GM23248 (cell line): ENCODE measurements at regions not wholly inside any gene's neighbourhood (a gene's known extent, or its start where the extent isn't known, plus 50 kb on each side); places are given as distances from the start of the nearest gene placed in this dataset.

Experiments used
- DNase-seq: peaks from one replicate; pipeline ENCODE4 v3.0.0-alpha.2; 2015
- H2AFZ ChIP-seq: fragments of 200-600 bp; sonication (generic); 2 replicates; pipeline ENCODE4 v1.6.1; 2016; ENCODE audit warnings: antibody characterized with exemption
- H3F3A ChIP-seq: fragments of 200-600 bp; sonication (generic); 2 replicates; pipeline ENCODE4 v1.6.1; 2016; ENCODE audit warnings: mild to moderate bottlenecking, antibody characterized with exemption, mixed run types; ENCODE audit not compliant: insufficient read depth
- H3K27ac ChIP-seq: fragments of 200-600 bp; sonication (generic); 2 replicates; pipeline ENCODE4 v1.5.1; 2016; ENCODE audit warnings: mild to moderate bottlenecking
- H3K27me3 ChIP-seq: fragments of 200-600 bp; sonication (generic); replicated peaks from 2 replicates; pipeline ENCODE4 v1.6.1; 2016; ENCODE audit warnings: mild to moderate bottlenecking; ENCODE audit not compliant: insufficient read depth
- H3K36me3 ChIP-seq: fragments of 200-600 bp; sonication (generic); 2 replicates; pipeline ENCODE4 v1.6.1; 2016; ENCODE audit warnings: low read depth, mild to moderate bottlenecking
- H3K4me1 ChIP-seq: fragments of 200-600 bp; sonication (generic); 2 replicates; pipeline ENCODE4 v1.6.1; 2016; ENCODE audit warnings: mild to moderate bottlenecking; ENCODE audit not compliant: insufficient read depth
- H3K4me2 ChIP-seq: fragments of 200-600 bp; sonication (generic); one replicate; pipeline ENCODE4 v1.6.1; 2016; ENCODE audit warnings: mild to moderate bottlenecking; ENCODE audit not compliant: unreplicated experiment
- H3K4me3 ChIP-seq: fragments of 200-600 bp; sonication (generic); 2 replicates; pipeline ENCODE4 v1.5.1; 2016; ENCODE audit warnings: mild to moderate bottlenecking
- H3K79me2 ChIP-seq: fragments of 200-600 bp; sonication (generic); 2 replicates; pipeline ENCODE4 v1.6.1; 2016; ENCODE audit warnings: mild to moderate bottlenecking; ENCODE audit not compliant: insufficient read depth
- H3K9ac ChIP-seq: fragments of 200-600 bp; sonication (generic); 2 replicates; pipeline ENCODE4 v1.6.1; 2016; ENCODE audit warnings: mild to moderate bottlenecking
- H3K9me2 ChIP-seq: fragments of 200-600 bp; sonication (generic); 2 replicates; pipeline ENCODE4 v1.6.1; 2016; ENCODE audit warnings: mixed run types, mild to moderate bottlenecking, moderate library complexity; ENCODE audit not compliant: insufficient read depth
- H3K9me3 ChIP-seq: fragments of 200-600 bp; sonication (generic); one replicate; pipeline ENCODE4 v1.6.1; 2017; ENCODE audit warnings: low read depth
- H4K20me1 ChIP-seq: fragments of 200-600 bp; sonication (generic); 2 replicates; pipeline ENCODE4 v1.6.0; 2016; ENCODE audit not compliant: insufficient read depth
- EZH2 ChIP-seq: fragments of 200-600 bp; sonication (generic); IDR thresholded peaks from 2 replicates; pipeline ENCODE4 v1.6.1; 2018; ENCODE audit warnings: antibody characterized with exemption, mild to moderate bottlenecking; ENCODE audit not compliant: insufficient read depth, poor library complexity, severe bottlenecking
- EZH2phosphoT487 ChIP-seq: fragments of 200-600 bp; sonication (generic); IDR thresholded peaks from 2 replicates; pipeline ENCODE4 v1.6.1; 2018; ENCODE audit warnings: antibody characterized with exemption, moderate library complexity, mild to moderate bottlenecking, low read depth; ENCODE audit not compliant: insufficient read depth
- WGBS, 2 experiments: methylation state at CpG; one replicate each; pipeline ENCODE4 v1.1.6; 2015 to 2017; ENCODE audit warnings: low lambda C conversion rate in 2 of 2, low coverage in 1 of 2; ENCODE audit errors: missing lambda C conversion rate in 2 of 2; 5-methylcytosine and 5-hydroxymethylcytosine counted together
- in situ Hi-C: fragments of 300-500 bp; cut with MboI; formaldehyde crosslinking; loops from 2 replicates; pipeline ENCODE4 v1.15.0; 2020

DNA sequence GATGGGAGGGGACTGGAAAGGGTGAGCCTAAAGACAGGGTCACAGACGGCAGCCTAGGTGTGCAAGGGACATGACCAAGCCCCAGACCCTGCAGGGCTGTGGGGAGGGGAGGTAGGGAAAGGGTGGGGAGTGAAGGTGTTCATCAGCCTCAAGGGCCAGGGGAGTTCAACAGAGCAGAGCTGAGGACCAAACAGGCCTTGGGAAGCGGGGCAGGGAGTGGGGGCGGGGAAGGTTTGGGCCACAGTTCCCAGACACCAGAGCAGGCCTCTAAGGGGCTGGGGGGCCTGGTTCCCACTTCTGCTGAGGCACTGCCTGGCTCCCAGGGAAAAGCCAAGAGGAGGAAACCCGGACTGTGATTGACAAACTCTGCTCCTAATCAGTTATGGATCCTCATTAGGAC is 456.3 kb downstream of the MATN1 start:
- Histone ChIP-seq H2AFZ (no peak overlapping the region), H3K9me3 (no peaks in the 10 kb centered on the region), H3F3A (no peaks in the 10 kb centered on the region), H3K36me3 (no peaks in the 10 kb centered on the region), H3K27me3 (no peaks in the 10 kb centered on the region), H3K4me1 (no peaks in the 10 kb centered on the region), H3K9me2 (no peaks in the 10 kb centered on the region), H3K27ac (no peak overlapping the region), H4K20me1 (no peaks in the 10 kb centered on the region), H3K79me2 (no peaks in the 10 kb centered on the region), H3K4me2 (no peak overlapping the region), H3K4me3 (no peak overlapping the region), H3K9ac (no peak overlapping the region)
- 42 to 46% methylated on average over 2 to 4 of the region's 4 CpGs for WGBS, 2 experiments
- in situ Hi-C loops = no loop called here
- TF ChIP-seq EZH2 (no peak), EZH2phosphoT487 (no peak)
- DNase-seq = no peak

DNA sequence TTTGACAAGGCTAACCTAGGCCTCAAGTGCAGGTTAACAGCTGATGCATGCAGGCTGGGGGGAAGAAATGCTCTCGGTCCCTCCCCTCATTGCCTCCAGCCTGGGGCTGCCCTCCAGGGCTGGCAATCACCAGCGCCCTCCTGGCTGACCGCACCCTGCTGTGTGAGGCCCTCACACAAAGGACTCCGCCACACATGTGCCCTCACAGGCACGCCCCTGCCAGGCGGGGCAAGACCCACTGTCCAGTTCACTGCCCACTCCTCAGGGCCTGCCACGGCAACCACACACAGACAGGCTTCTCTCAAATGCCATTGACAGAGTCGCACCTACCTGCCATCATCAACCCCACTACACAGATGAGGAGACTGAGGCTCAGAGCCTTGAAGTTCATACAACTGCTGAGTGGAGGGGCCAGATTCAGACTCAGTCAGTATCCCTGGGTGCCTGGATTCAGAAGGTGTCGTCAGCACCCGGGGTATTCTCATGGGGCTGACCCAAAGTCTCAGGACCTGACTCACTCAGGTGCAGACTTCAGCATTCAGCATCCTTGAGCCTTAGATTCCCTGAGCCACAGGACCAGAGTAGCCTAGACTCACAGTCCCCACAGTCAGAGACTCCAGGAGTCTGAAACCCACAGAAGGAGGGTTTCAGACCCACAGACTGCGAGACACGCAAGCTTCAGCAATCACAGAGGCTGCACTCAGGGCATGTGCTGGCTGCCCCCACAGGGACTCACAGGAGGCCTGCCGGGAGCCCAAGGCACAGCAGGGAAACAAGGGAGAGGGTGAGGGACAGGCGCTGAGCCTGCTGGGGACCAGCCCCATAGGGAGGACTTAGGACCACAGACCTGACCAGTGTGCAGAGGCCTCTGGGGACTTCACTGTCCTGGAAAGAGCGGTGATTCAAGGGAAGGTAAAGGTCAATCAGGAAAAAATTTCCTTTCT is 458.0 kb downstream of the MATN1 start:
- Histone ChIP-seq H4K20me1 (no peaks in the 10 kb centered on the region), H3K9ac (no peak overlapping the region), H3K36me3 (no peaks in the 10 kb centered on the region), H3K27me3 (no peaks in the 10 kb centered on the region), H3K4me1 (no peaks in the 10 kb centered on the region), H3K79me2 (no peaks in the 10 kb centered on the region), H3K4me3 (no peak overlapping the region), H3F3A (no peaks in the 10 kb centered on the region), H2AFZ (no peak overlapping the region), H3K9me3 (no peaks in the 10 kb centered on the region), H3K4me2 (no peak overlapping the region), H3K9me2 (no peaks in the 10 kb centered on the region), H3K27ac (no peak overlapping the region)
- no peak for DNase-seq
- WGBS, 2 experiments = 55 to 56% methylated on average over 15 of the region's 15 CpGs
- TF ChIP-seq EZH2 (no peak), EZH2phosphoT487 (no peak)
- in situ Hi-C loops = no loop called here

DNA sequence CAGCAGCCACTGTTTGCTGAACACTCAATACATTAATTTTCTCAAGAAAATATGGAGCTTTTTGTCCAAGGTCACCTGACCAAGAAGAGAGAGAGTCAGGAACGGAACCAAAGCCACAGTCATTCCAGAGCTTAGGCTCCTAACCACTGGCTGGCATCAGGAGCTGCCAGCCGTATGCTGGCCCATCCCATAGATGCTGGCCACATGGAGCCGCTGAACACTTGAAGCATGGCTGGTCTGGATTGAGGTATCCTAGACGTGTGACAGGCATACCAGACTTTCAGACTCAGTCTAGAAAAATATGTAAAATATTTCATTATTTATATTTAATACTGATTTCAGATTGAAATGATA is 458.7 kb downstream of the MATN1 start:
- H3K27me3 ChIP-seq = no peaks in the 10 kb centered on the region
- H3F3A ChIP-seq = no peaks in the 10 kb centered on the region
- H3K9me2 ChIP-seq = no peaks in the 10 kb centered on the region
- DNase-seq = no peak
- H3K36me3 ChIP-seq = no peaks in the 10 kb centered on the region
- H3K9me3 ChIP-seq = no peaks in the 10 kb centered on the region
- H2AFZ ChIP-seq = no peak overlapping the region
- H3K79me2 ChIP-seq = no peaks in the 10 kb centered on the region
- H3K27ac ChIP-seq = no peak overlapping the region
- H4K20me1 ChIP-seq = no peaks in the 10 kb centered on the region
- TF ChIP-seq EZH2 = no peak
- TF ChIP-seq EZH2phosphoT487 = no peak
- 38 to 39% methylated on average over 4 of the region's 4 CpGs for WGBS, 2 experiments
- no peaks in the 10 kb centered on the region for H3K4me1 ChIP-seq
- no peak overlapping the region for H3K9ac ChIP-seq
- no peak overlapping the region for H3K4me3 ChIP-seq
- in situ Hi-C loops = no loop called here
- H3K4me2 ChIP-seq = no peak overlapping the region

DNA sequence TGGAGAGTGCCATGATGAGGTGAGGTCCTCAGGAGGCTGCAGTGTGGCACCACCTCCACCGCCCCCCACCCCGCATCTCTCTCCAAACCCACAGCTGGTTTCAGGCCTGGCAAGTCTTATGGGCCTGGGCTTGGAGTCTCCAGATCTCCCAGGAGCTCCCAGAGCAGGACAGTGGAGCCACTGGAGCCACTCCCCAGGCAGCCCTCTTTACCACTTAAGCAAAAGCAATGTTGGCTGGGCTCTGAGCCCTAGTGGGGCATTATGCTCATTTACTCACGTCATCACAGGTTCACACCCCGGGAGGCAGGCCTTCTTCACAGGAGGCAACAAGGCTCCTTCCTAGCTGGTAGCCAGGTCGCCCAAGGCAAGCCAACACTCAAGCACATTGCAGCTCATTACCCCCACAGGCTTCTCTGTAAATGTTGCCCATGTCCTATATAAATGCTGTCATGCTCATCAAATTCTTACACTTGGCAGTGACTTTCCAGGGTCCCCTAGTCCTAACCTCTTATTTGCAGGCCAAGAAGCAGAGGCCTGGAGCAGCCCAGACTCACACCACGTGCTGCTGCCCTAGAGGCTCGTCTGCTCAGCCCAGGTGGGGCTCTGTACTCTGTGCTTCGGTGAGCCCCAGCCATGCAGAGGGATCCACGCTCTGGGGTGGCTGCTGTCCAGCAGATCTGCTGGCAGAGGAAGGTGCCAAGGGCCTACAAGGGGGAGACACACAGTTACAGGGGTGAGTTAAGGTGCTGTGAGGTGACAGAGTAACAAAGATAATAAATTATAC is 459.3 kb downstream of the MATN1 start:
- no peak for DNase-seq
- Histone ChIP-seq H3K4me1 (no peaks in the 10 kb centered on the region), H3K79me2 (no peaks in the 10 kb centered on the region), H3K27me3 (no peaks in the 10 kb centered on the region), H3K9ac (no peak overlapping the region), H3K4me3 (no peak overlapping the region), H3K4me2 (no peak overlapping the region), H3K9me3 (no peaks in the 10 kb centered on the region), H2AFZ (no peak overlapping the region), H3K36me3 (no peaks in the 10 kb centered on the region), H3K27ac (no peak overlapping the region), H3F3A (no peaks in the 10 kb centered on the region), H3K9me2 (no peaks in the 10 kb centered on the region), H4K20me1 (no peaks in the 10 kb centered on the region)
- TF ChIP-seq EZH2phosphoT487 (no peak), EZH2 (no peak)
- WGBS, 2 experiments = 48 to 53% methylated on average over 9 of the region's 9 CpGs
- in situ Hi-C loops = no loop called here
